D721Med (cell line): ENCODE measurements at regions not wholly inside any gene's neighbourhood (a gene's known extent, or its start where the extent isn't known, plus 50 kb on each side); places are given as distances from the start of the nearest gene placed in this dataset.

Experiments
- DNase-seq: peaks from one replicate; pipeline ENCODE4 v3.0.0; 2011; ENCODE audit warnings: low spot score; ENCODE audit not compliant: insufficient read length
- FAIRE-seq: peaks from 2 replicates; lab custom pipeline; 2011; peaks lifted over from hg19 to GRCh38; lab: Jason Lieb, UNC
- TF ChIP-seq, protein P1 (sequence below): IDR thresholded peaks from 2 replicates; pipeline ENCODE4 v1.5.1; 2012; ENCODE audit warnings: mild to moderate bottlenecking, control low read depth; ENCODE audit not compliant: insufficient read depth; ENCODE audit errors: missing control alignments

DNA sequence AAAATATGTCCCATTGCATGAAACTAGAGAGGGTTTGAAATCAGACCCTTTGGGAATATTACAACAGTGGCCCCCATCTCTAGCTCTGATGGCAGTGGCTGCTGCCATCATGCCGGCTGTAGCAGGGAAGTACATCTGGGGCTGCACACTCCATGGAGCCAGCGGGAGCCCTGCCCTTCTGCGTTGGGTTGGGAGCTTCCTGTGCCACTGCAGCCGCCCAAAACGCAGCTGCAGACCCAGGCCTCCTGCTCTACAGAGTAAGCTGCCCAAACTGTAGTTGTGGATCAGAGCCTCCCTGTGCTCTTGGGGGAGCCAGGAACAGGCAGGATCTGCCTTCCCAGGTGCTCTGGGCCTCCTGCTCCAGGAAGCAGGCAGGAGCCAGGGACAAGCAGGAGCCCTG, 450.0 kb downstream of the HS3ST3B1 start:
- FAIRE-seq (no peak), DNase-seq (no peak)
- TF ChIP-seq, protein P1, sequence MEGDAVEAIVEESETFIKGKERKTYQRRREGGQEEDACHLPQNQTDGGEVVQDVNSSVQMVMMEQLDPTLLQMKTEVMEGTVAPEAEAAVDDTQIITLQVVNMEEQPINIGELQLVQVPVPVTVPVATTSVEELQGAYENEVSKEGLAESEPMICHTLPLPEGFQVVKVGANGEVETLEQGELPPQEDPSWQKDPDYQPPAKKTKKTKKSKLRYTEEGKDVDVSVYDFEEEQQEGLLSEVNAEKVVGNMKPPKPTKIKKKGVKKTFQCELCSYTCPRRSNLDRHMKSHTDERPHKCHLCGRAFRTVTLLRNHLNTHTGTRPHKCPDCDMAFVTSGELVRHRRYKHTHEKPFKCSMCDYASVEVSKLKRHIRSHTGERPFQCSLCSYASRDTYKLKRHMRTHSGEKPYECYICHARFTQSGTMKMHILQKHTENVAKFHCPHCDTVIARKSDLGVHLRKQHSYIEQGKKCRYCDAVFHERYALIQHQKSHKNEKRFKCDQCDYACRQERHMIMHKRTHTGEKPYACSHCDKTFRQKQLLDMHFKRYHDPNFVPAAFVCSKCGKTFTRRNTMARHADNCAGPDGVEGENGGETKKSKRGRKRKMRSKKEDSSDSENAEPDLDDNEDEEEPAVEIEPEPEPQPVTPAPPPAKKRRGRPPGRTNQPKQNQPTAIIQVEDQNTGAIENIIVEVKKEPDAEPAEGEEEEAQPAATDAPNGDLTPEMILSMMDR: no peak

DNA sequence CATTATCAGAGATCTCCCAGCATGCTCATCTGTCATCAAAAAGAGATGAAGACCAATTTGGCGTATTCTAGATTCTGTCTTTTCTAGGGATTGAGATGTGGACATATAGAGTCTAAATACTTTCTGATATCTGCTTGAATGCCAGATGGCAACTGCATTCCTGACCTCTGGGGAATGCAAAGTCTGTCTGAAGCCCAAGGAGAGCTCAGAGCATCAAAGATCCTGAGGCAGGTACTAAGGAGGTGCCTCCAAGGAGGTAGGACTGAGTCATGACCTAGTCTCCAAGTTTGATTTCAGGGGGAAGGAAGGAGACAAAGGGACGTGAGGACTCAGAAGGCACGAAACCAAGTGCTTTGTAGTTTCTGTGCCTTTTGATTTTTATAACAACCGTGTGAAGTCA, 448.4 kb downstream of the HS3ST3B1 start:
- TF ChIP-seq, protein P1: no peak
- DNase-seq: no peak
- FAIRE-seq: no peak

DNA sequence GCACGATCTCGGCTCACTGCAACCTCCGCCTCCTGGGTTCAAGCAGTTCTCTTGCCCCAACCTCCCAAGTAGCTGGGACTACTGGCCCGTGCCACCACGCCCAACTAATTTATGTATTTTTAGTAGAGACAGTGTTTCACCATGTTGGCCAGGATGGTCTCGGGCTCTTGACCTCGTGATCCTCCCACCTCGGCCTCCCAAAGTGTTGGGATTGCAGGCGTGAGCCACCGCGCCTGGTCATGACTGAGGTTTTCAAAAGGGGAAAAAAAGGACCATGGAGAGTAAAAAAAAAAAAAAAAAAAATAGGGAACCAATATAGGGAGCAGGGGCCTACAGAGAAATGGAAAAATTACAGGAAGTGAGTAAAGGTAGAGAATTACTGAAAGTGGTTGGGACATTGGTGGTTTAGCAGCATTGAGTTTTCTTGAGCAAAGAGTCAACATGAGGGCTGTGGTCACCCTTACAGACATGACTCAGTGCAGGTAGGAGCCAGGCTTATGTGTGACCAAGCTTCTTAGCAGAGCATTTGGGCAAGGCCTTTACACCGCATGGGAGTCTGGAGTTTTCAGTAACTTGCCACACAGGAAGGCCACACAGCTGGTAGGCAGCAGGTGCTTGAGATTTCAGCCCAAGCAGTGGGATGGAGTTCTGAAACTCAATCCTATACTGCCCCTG, 447.3 kb downstream of the HS3ST3B1 start:
- FAIRE-seq: no peak
- no peak for DNase-seq
- TF ChIP-seq, protein P1: no peak

DNA sequence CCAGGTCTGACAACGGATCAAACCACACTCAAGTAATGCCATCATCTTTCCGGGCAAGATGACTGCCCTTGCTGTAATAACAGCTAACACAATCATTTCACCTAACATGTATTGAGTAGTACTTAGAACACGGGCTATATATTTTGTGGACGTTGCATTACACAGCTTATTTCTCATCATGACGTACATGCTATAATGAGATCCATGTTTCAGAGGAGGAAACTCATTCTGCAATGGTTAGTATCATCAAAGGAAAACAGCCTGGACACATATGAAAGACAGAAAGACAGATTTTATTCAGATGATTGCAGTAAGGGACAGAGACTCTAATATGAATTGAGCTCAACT, 446.7 kb downstream of the HS3ST3B1 start:
- FAIRE-seq: no peak
- no peak for DNase-seq
- TF ChIP-seq, protein P1: no peak

DNA sequence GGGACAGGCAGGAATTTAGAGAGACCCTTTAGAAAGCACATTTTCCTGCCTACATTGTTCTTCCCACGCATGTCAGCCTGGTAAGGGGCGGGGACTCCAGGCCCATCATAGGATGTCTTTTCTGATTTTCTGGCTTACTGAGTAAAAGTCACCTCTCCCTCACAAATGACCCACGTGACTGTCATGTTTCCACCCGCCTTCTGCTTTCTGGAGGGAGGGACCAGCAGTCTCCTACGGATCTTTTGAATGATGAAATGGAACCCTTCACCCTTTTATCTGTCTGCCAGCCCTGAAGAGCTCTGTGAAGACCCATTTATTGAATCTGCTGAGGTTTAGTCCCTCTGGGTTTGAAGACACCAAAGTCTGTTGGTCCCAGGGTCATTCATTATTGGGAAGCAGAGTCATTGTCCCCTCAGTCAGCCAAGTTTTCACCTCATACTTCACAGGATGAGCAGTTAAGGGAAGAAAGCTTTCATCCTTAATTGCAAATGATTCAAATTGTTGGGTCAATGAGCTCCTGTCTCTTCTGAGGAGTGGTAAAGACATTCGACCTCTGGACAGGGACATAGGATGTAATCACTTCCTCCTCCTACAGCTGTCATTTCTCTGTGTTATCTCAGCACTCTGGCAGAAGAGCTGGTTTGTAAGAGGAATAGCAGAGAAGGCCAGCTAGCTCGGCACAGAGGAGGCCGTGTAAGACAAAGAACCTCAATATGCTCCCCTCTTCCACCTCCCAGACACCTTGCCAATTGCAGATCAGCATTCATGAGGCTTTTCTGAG, 446.1 kb downstream of the HS3ST3B1 start:
- FAIRE-seq (no peak), DNase-seq (no peak)
- TF ChIP-seq, protein P1: no peak

DNA sequence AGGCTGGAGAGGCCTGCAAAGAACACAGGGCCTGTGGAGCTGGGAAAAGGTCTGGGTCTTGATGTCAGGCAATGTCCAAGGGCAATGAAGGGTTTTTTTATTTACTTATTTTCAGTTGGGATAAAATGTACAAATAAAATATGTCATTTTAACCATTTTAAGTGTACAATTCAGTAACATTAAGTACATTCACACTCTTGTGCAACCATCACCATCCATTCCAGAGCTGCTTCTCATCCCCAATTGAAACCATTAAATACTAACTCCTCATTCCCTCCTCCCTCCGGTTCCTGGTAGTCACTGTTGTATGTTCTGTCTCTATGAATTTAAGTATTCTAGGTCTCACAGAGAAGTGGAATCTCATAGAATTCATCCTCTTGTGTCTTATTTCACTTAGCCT, 444.7 kb downstream of the HS3ST3B1 start:
- no peak for DNase-seq
- FAIRE-seq: no peak
- TF ChIP-seq, protein P1: no peak
